RWPE1 (cell line): ENCODE measurements at regions not wholly inside any gene's neighbourhood (a gene's known extent, or its start where the extent isn't known, plus 50 kb on each side); places are given as distances from the start of the nearest gene placed in this dataset.

Experiments used
- CTCF ChIA-PET: fragments of 350-600 bp; sonication (Branson Sonifier 250); formaldehyde crosslinking; extraction: SDS; loops from one replicate; lab custom pipeline; 2021; lab: Yijun Ruan, JAX
- POLR2A ChIA-PET: fragments of 400-600 bp; formaldehyde crosslinking; extraction: SDS; loops from one replicate; lab custom pipeline; 2020; ENCODE audit warnings: antibody characterized with exemption; ENCODE audit not compliant: low non-redundant PET; lab: Yijun Ruan, JAX
- DNase-seq: peaks from one replicate; pipeline ENCODE4 v3.0.0; 2012; ENCODE audit warnings: low spot score
- H3K27ac ChIP-seq: fragments of 450-650 bp; 2 replicates; pipeline ENCODE4 v1.5.1; 2017
- CTCF ChIP-seq: fragments of 450-650 bp; conservative IDR thresholded peaks from 2 replicates; pipeline ENCODE4 v1.5.1; 2017; ENCODE audit warnings: low read depth, mild to moderate bottlenecking

GRCh38 chr10:33398796-33399195, 64.3 kb upstream of the NRP1 start:
- TF ChIP-seq CTCF, result no peak
- DNase-seq, result no peak
- CTCF ChIA-PET, result interaction anchor here (0.5 kb wide), 1 partner anchor 234 kb away, joined by 5 read pairs; no protein-coding TSS in a partner anchor
- POLR2A ChIA-PET, result no interaction called here
- no peak overlapping the region for H3K27ac ChIP-seq

DNA sequence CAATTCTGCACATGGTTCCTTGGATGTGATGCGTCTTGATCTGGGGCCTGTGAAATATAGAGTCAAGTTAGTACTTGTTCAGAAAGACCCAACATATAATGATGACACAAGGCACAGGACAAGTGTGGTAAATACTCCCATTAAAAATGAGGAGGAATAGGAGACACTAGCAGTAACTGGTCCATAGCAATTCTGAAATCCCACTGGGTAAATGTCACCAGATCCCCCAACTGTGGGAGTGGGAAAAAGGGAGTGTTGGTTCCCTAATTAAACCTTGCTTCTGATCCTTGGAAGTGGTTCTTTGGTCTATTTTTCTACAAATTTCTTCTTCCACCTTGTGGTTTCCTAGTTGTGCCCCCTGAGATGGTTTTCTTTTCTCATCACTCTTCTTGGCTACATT, 62.5 kb upstream of the NRP1 start:
- CTCF ChIA-PET, result no interaction called here
- no peak for DNase-seq
- H3K27ac ChIP-seq, result no peak overlapping the region
- POLR2A ChIA-PET, result no interaction called here
- no peak for TF ChIP-seq CTCF

GRCh38 chr10:33396279-33396678, 61.8 kb upstream of the NRP1 start:
- ChIA-PET POLR2A (no interaction called here), CTCF (no interaction called here)
- no peak overlapping the region for H3K27ac ChIP-seq
- TF ChIP-seq CTCF, result no peak
- DNase-seq, result no peak

- no peak for DNase-seq
- no peak overlapping the region for H3K27ac ChIP-seq
- TF ChIP-seq CTCF, result no peak
- ChIA-PET POLR2A (no interaction called here), CTCF (interaction anchor here (1.3 kb wide), 1 partner anchor 15 kb away, joined by 3 read pairs; no protein-coding TSS in a partner anchor)
These were observed 60.7 kb upstream of the NRP1 start for GRCh38 chr10:33395201-33395600.

DNA sequence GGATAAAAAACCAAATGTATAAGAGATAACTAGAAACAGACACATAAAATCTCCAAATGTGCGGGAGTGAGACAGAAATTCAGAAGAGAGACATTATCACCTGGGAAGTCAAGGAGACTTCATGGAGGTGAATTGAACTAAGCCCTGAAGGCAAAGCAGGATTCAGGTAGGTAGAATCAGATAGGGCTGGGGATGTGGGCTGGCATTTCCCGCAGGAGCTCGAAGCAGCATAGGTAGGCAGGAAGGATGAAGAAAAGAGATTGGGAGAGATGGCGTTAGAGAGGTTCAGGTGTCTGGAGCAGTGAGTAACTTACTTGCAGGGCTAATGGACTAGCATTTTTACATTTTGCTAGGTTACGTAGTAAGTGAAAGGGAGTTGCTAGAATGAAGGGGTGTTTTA, 58.2 kb upstream of the NRP1 start:
- ChIA-PET POLR2A (no interaction called here), CTCF (no interaction called here)
- no peak for DNase-seq
- H3K27ac ChIP-seq, result no peak overlapping the region
- TF ChIP-seq CTCF, result no peak

DNA sequence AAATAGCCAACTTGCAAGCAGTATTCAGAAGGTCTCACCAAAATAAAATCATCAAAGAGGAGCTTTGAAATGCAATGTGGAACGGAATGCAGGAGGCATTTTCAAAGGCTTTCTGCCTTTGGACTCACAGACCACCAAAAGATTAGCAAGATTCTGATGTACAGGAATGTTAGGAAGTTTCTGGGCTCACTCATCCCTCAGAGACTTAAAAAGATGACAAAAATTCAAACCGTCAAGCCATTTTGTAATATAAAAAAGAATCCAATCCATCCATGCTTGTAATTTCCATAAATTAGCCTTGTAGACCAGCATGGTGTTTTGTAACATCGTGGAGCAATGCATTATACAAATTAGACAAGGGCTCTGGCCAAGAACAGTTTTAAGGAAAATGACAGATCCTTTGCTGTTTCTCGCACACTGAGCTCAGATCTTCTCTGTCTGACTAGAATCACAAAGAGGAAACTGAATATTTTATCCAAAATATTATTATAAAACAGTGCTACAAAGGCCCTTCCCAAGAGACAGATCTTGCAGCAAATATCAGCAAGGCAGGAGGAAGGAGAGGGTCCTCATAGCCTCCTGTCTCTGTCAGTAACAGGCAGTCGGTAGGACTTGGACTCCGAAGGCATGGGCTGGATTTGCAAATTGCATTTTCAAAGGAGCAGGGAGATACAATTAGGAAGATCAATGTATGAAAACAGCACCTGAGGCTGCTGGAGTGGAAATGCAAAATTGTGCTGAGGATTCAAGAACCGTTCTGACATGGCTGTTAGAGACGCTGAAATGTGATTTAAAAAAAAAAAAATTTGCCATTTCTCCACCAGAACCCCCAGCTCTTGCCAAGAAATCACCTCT, 57.4 kb upstream of the NRP1 start:
- no peak for TF ChIP-seq CTCF
- CTCF ChIA-PET, result no interaction called here
- POLR2A ChIA-PET, result no interaction called here

More for the DNA sequence above, 57.4 kb upstream of the NRP1 start:
- no peak overlapping the region for H3K27ac ChIP-seq
- DNase-seq, result no peak
